GM23338 (cell line): ENCODE measurements at regions not wholly inside any gene's neighbourhood (a gene's known extent, or its start where the extent isn't known, plus 50 kb on each side); places are given as distances from the start of the nearest gene placed in this dataset.

Experiments used
- ATAC-seq: fragments of 200-7000 bp; cut with Tn5 transposase; 3 replicates; pipeline ENCODE4 v1.9.1; 2020
- DNase-seq: peaks from one replicate; pipeline ENCODE4 v3.0.0-alpha.2; 2015; ENCODE audit warnings: low spot score
- H2AFZ ChIP-seq: fragments of 200-600 bp; sonication (generic); 2 replicates; pipeline ENCODE4 v1.8.0; 2016; ENCODE audit warnings: antibody characterized with exemption, mild to moderate bottlenecking, moderate library complexity
- H3F3A ChIP-seq: fragments of 200-600 bp; sonication (generic); replicated peaks from 2 replicates; pipeline ENCODE4 v1.8.0; 2017; ENCODE audit warnings: antibody characterized with exemption, mixed run types, low read depth
- H3K27ac ChIP-seq: fragments of 200-600 bp; sonication (generic); 2 replicates; pipeline ENCODE4 v1.6.1; 2016; ENCODE audit warnings: low read depth
- H3K27me3 ChIP-seq: fragments of 200-600 bp; sonication (generic); 2 replicates; pipeline ENCODE4 v1.8.0; 2016; ENCODE audit warnings: mild to moderate bottlenecking, mixed run types, moderate library complexity; ENCODE audit not compliant: insufficient read depth
- H3K36me3 ChIP-seq: fragments of 200-600 bp; sonication (generic); 2 replicates; pipeline ENCODE4 v1.8.0; 2016; ENCODE audit warnings: mild to moderate bottlenecking; ENCODE audit not compliant: insufficient read depth
- H3K4me1 ChIP-seq: fragments of 200-600 bp; sonication (generic); 2 replicates; pipeline ENCODE4 v1.8.0; 2016; ENCODE audit warnings: mild to moderate bottlenecking, moderate library complexity; ENCODE audit not compliant: insufficient read depth
- H3K4me2 ChIP-seq: fragments of 200-600 bp; sonication (generic); 2 replicates; pipeline ENCODE4 v1.7.1; 2017; ENCODE audit warnings: mixed run types
- H3K4me3 ChIP-seq: fragments of 200-600 bp; sonication (generic); 2 replicates; pipeline ENCODE4 v1.6.1; 2016; ENCODE audit warnings: mixed run types
- H3K79me2 ChIP-seq: fragments of 200-600 bp; sonication (generic); replicated peaks from 2 replicates; pipeline ENCODE4 v1.8.0; 2017; ENCODE audit warnings: mild to moderate bottlenecking; ENCODE audit not compliant: insufficient read depth
- H3K9me2 ChIP-seq: fragments of 200-600 bp; sonication (generic); 2 replicates; pipeline ENCODE4 v1.8.0; 2017; ENCODE audit not compliant: insufficient read depth
- H4K20me1 ChIP-seq: fragments of 200-600 bp; sonication (generic); replicated peaks from 2 replicates; pipeline ENCODE4 v1.8.0; 2017; ENCODE audit warnings: mild to moderate bottlenecking; ENCODE audit not compliant: insufficient read depth
- H3K27ac Mint-ChIP-seq: 2 replicates; pipeline ENCODE4 v1.8.0; 2020; ENCODE audit warnings: inconsistent platforms, mild to moderate bottlenecking, moderate library complexity, mixed read lengths
- H3K27me3 Mint-ChIP-seq: 3 replicates; pipeline ENCODE4 v1.8.0; 2022; ENCODE audit warnings: low read depth, mild to moderate bottlenecking, moderate library complexity, mixed read lengths, inconsistent platforms; ENCODE audit not compliant: insufficient read depth, poor library complexity
- H3K36me3 Mint-ChIP-seq: 3 replicates; pipeline ENCODE4 v1.8.0; 2021; ENCODE audit warnings: low read depth, mild to moderate bottlenecking, inconsistent platforms, moderate library complexity, mixed read lengths
- H3K4me1 Mint-ChIP-seq: 3 replicates; pipeline ENCODE4 v1.8.0; 2020; ENCODE audit warnings: mild to moderate bottlenecking, inconsistent platforms, mixed read lengths
- H3K4me3 Mint-ChIP-seq: 3 replicates; pipeline ENCODE4 v1.8.0; 2021; ENCODE audit warnings: moderate library complexity, mild to moderate bottlenecking, inconsistent platforms, mixed read lengths
- H3K9me3 Mint-ChIP-seq: 3 replicates; pipeline ENCODE4 v1.8.0; 2020; ENCODE audit warnings: moderate library complexity, mild to moderate bottlenecking, inconsistent platforms, mixed read lengths
- CREB1 ChIP-seq: fragments of 250-450 bp; sonication (Bioruptor Pico); IDR thresholded peaks from 2 replicates; pipeline ENCODE4 v1.5.0; 2020; ENCODE audit warnings: low read depth, mild to moderate bottlenecking, moderate library complexity
- EZH2 ChIP-seq: fragments of 200-600 bp; sonication (generic); IDR thresholded peaks from one replicate; pipeline ENCODE4 v1.8.0; 2017; ENCODE audit warnings: antibody characterized with exemption, mild to moderate bottlenecking, low read depth; ENCODE audit not compliant: unreplicated experiment
- NANOG ChIP-seq: IDR thresholded peaks from 2 replicates; pipeline ENCODE4 v1.6.1; 2016; ENCODE audit warnings: antibody characterized with exemption, borderline replicate concordance
- POLR2AphosphoS5 ChIP-seq: IDR thresholded peaks from 2 replicates; pipeline ENCODE4 v1.6.1; 2016; ENCODE audit warnings: antibody characterized with exemption, low read depth
- ZNF114 ChIP-seq: fragments of 250-450 bp; sonication (Bioruptor Pico); IDR thresholded peaks from 2 replicates; pipeline ENCODE4 v1.5.0; 2020; ENCODE audit warnings: mild to moderate bottlenecking, moderate library complexity
- ZNF331 ChIP-seq: fragments of 250-450 bp; sonication (Bioruptor Pico); IDR thresholded peaks from 2 replicates; pipeline ENCODE4 v1.5.0; 2020; ENCODE audit warnings: low read depth, mild to moderate bottlenecking, moderate library complexity
- TF ChIP-seq, protein P1 (sequence below): IDR thresholded peaks from 2 replicates; pipeline ENCODE4 v1.6.1; 2016; ENCODE audit warnings: antibody characterized with exemption
- TF ChIP-seq, protein P2 (sequence below), 2 experiments: fragments of 200-600 bp in 1 of 2; sonication (generic) in 1 of 2; conservative IDR thresholded peaks; 2 replicates each; pipeline versions ENCODE4 v1.5.1 to v1.6.1; 2016 to 2017; ENCODE audit warnings: antibody characterized with exemption in 2 of 2, low read depth in 2 of 2, mild to moderate bottlenecking in 2 of 2, moderate library complexity in 1 of 2
- TF ChIP-seq, protein P3 (sequence below): fragments of 250-450 bp; sonication (Bioruptor Pico); IDR thresholded peaks from 2 replicates; pipeline ENCODE4 v1.5.0; 2020; ENCODE audit warnings: mild to moderate bottlenecking, moderate library complexity

DNA sequence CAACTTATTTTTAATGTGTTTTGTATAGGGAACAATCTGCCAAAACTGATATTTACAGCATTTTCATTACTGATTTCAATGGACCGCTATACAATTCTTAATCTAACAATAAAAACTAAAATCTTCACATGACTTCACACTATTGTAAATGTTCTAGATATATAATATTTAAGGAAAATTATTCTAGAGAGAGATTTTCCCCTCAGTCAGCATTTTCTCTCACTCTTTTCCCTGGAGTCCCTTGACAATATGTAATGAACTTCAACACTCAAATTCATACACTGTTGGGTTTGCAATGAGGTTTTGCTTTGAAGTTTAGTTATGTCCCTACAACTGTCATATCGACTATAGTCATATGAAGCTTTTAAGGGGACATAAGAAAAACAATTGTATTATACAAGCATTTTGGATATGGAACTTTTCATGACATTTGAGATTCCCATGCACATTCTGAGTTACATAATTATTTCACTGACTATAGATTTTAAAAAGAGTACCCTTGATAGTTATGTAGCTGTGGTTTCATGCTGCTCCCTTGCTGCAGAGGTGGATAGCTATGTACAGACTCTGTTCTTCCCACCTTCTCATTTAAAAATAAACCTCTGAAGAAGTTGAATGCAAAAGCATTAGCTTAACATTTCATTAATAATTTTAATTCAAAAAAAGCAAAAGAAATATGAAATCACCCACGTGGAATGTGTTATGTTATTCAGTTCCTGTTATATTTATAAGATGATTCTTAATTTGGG lies 338.5 kb downstream of the AKAIN1 start:
- peaks cover 4% of the 10 kb centered on the region; the same call in 1 of the 3 replicates for H3K9me3 Mint-ChIP-seq
- Histone ChIP-seq H3F3A (no peaks in the 10 kb centered on the region), H3K4me2 (no peak overlapping the region), H4K20me1 (no peaks in the 10 kb centered on the region), H3K36me3 (no peaks in the 10 kb centered on the region), H3K27me3 (no peaks in the 10 kb centered on the region), H3K9me2 (peaks cover 7% of the 10 kb centered on the region; the same call in 1 of the 2 replicates), H3K27ac (no peak overlapping the region), H3K79me2 (no peaks in the 10 kb centered on the region), H3K4me3 (no peak overlapping the region), H3K4me1 (peaks cover 21% of the 10 kb centered on the region), H2AFZ (no peak overlapping the region)
- H3K4me3 Mint-ChIP-seq = no peak overlapping the region
- H3K27me3 Mint-ChIP-seq = no peaks in the 10 kb centered on the region
- ATAC-seq (no peak), DNase-seq (no peak)
- H3K36me3 Mint-ChIP-seq = no peaks in the 10 kb centered on the region; the same call in 2 of the 3 replicates
- H3K4me1 Mint-ChIP-seq = peaks cover 22% of the 10 kb centered on the region
- H3K27ac Mint-ChIP-seq = no peak overlapping the region
- TF ChIP-seq ZNF331 (CRISPR knock-in tag) (no peak), POLR2AphosphoS5 (no peak), CREB1 (no peak), ZNF114 (CRISPR knock-in tag) (no peak), NANOG (no peak), EZH2 (no peak)
- TF ChIP-seq, protein P1, sequence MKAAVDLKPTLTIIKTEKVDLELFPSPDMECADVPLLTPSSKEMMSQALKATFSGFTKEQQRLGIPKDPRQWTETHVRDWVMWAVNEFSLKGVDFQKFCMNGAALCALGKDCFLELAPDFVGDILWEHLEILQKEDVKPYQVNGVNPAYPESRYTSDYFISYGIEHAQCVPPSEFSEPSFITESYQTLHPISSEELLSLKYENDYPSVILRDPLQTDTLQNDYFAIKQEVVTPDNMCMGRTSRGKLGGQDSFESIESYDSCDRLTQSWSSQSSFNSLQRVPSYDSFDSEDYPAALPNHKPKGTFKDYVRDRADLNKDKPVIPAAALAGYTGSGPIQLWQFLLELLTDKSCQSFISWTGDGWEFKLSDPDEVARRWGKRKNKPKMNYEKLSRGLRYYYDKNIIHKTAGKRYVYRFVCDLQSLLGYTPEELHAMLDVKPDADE = no peak
- TF ChIP-seq, protein P2, sequence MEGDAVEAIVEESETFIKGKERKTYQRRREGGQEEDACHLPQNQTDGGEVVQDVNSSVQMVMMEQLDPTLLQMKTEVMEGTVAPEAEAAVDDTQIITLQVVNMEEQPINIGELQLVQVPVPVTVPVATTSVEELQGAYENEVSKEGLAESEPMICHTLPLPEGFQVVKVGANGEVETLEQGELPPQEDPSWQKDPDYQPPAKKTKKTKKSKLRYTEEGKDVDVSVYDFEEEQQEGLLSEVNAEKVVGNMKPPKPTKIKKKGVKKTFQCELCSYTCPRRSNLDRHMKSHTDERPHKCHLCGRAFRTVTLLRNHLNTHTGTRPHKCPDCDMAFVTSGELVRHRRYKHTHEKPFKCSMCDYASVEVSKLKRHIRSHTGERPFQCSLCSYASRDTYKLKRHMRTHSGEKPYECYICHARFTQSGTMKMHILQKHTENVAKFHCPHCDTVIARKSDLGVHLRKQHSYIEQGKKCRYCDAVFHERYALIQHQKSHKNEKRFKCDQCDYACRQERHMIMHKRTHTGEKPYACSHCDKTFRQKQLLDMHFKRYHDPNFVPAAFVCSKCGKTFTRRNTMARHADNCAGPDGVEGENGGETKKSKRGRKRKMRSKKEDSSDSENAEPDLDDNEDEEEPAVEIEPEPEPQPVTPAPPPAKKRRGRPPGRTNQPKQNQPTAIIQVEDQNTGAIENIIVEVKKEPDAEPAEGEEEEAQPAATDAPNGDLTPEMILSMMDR (conservative IDR thresholded peaks at IDR 0.05; ENCODE audit: low read depth in 2 of 2) = no peak
- TF ChIP-seq, protein P3, sequence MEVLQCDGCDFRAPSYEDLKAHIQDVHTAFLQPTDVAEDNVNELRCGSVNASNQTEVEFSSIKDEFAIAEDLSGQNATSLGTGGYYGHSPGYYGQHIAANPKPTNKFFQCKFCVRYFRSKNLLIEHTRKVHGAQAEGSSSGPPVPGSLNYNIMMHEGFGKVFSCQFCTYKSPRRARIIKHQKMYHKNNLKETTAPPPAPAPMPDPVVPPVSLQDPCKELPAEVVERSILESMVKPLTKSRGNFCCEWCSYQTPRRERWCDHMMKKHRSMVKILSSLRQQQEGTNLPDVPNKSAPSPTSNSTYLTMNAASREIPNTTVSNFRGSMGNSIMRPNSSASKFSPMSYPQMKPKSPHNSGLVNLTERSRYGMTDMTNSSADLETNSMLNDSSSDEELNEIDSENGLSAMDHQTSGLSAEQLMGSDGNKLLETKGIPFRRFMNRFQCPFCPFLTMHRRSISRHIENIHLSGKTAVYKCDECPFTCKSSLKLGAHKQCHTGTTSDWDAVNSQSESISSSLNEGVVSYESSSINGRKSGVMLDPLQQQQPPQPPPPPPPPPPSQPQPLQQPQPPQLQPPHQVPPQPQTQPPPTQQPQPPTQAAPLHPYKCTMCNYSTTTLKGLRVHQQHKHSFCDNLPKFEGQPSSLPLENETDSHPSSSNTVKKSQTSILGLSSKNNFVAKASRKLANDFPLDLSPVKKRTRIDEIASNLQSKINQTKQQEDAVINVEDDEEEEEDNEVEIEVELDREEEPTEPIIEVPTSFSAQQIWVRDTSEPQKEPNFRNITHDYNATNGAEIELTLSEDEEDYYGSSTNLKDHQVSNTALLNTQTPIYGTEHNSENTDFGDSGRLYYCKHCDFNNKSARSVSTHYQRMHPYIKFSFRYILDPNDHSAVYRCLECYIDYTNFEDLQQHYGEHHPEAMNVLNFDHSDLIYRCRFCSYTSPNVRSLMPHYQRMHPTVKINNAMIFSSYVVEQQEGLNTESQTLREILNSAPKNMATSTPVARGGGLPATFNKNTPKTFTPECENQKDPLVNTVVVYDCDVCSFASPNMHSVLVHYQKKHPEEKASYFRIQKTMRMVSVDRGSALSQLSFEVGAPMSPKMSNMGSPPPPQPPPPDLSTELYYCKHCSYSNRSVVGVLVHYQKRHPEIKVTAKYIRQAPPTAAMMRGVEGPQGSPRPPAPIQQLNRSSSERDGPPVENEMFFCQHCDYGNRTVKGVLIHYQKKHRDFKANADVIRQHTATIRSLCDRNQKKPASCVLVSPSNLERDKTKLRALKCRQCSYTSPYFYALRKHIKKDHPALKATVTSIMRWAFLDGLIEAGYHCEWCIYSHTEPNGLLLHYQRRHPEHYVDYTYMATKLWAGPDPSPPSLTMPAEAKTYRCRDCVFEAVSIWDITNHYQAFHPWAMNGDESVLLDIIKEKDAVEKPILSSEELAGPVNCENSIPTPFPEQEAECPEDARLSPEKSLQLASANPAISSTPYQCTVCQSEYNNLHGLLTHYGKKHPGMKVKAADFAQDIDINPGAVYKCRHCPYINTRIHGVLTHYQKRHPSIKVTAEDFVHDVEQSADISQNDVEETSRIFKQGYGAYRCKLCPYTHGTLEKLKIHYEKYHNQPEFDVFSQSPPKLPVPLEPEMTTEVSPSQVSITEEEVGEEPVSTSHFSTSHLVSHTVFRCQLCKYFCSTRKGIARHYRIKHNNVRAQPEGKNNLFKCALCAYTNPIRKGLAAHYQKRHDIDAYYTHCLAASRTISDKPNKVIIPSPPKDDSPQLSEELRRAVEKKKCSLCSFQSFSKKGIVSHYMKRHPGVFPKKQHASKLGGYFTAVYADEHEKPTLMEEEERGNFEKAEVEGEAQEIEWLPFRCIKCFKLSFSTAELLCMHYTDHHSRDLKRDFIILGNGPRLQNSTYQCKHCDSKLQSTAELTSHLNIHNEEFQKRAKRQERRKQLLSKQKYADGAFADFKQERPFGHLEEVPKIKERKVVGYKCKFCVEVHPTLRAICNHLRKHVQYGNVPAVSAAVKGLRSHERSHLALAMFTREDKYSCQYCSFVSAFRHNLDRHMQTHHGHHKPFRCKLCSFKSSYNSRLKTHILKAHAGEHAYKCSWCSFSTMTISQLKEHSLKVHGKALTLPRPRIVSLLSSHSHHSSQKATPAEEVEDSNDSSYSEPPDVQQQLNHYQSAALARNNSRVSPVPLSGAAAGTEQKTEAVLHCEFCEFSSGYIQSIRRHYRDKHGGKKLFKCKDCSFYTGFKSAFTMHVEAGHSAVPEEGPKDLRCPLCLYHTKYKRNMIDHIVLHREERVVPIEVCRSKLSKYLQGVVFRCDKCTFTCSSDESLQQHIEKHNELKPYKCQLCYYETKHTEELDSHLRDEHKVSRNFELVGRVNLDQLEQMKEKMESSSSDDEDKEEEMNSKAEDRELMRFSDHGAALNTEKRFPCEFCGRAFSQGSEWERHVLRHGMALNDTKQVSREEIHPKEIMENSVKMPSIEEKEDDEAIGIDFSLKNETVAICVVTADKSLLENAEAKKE (CRISPR knock-in tag) = no peak
